ENCODE measurements at regions not wholly inside any gene's neighbourhood (a gene's known extent, or its start where the extent isn't known, plus 50 kb on each side); places are given as distances from the start of the nearest gene placed in this dataset.

DNA sequence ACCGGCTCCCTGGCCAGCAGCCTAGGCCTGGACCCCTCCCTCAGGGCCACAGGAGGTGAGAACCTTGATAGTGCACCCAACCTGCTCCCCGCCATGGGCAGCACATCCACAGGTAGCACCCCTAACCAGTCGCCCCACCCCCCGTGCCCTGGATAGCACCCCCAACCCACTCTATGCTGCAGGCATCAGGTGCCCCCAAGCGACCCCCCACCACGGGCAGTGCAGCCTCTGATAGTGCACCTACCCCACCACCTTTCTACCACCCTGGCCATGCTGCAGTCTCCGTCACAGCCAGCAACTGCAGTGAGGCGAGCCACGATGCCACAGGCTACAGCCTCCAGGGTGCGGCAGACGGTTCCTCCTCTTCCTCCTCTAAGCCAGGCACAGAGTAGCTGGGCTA lies 55.6 kb downstream of the SOWAHC start:
- H3K4me2 ChIP-seq (ENCODE audit: low read length) = no peak overlapping the region

DNA sequence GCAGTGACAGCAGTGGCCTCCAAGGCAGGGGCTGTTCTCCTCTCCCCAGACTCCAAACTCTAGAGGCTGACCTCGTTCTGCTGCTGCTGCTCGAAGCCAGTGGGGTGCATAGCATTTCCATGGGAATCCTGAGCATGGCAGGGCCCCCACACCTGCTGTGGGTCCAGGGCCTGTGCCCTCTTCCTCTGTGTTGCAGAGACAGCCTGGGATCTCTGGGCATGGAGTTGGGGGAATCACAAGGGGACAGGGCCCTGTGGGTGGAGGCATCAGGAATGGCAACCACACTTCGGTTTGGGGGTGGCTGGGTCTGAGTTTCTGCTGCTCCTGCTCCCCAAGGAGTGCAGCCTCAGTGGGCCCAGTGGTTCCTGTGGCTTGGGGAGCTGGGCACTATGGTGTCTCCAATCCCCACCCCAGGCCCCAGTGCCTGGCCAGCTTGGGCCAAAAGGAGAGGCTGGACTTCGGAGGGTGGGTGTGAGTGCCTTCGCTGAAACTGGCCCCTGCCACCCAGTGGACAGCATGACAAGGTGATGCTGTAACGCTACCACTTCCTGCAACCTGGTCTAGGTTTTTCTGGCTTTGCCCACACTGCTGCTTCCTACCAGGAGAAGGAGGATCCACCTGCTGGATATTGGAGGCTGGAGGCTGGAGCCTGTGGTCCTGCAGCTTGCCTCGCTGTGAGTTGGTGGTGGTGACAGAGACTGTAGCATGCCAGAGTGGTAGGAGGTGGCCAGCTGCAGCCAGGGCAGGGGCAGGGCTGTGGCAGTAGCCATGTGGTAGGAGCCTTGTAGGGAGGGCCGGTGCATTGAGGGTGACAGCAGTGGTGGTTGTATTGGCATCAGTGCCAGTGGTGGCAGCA lies 56.6 kb downstream of the SOWAHC start:
- Histone ChIP-seq H3K36me3 (ENCODE audit: insufficient read depth, low read length) (no peaks in the 10 kb centered on the region), H3K4me1 (ENCODE audit: insufficient read depth, low read length) (no peaks in the 10 kb centered on the region), H3K4me3 (ENCODE audit: insufficient read depth, low read depth, low read length) (no peak overlapping the region), H3K27ac (ENCODE audit: low read depth, low read length) (no peak overlapping the region), H2AFZ (ENCODE audit: low read depth, low read length) (no peak overlapping the region), H3K4me2 (ENCODE audit: low read length) (no peak overlapping the region), H3K27me3 (ENCODE audit: insufficient read depth, low read length) (peaks cover 6% of the 10 kb centered on the region), H3K79me2 (ENCODE audit: insufficient read depth, low read length) (no peaks in the 10 kb centered on the region), H4K20me1 (ENCODE audit: insufficient read depth, low read length) (no peaks in the 10 kb centered on the region), H3K9ac (ENCODE audit: low read length) (no peak overlapping the region), H3K9me3 (ENCODE audit: insufficient read depth, low read depth, low read length) (no peaks in the 10 kb centered on the region)
- peaks cover 2% of the 10 kb centered on the region for H3K9me3 Mint-ChIP-seq (ENCODE audit: unreplicated experiment)
- H3K4me3 Mint-ChIP-seq (ENCODE audit: unreplicated experiment) = no peak overlapping the region
- H3K27ac Mint-ChIP-seq (ENCODE audit: unreplicated experiment) = no peak overlapping the region
- DNase-seq (ENCODE audit: low read depth) (no peak), FAIRE-seq (no peak)
- H3K4me1 Mint-ChIP-seq (ENCODE audit: low read depth, unreplicated experiment) = no peaks in the 10 kb centered on the region
- no peak for TF ChIP-seq CTCF (IDR thresholded peaks at IDR 0.05; ENCODE audit: insufficient read depth, low read depth, low read length)
- TF ChIP-seq EZH2 (IDR thresholded peaks at IDR 0.05; ENCODE audit: insufficient read depth, low read length) = no peak
- H3K36me3 Mint-ChIP-seq (ENCODE audit: low read depth, unreplicated experiment) = no peaks in the 10 kb centered on the region
- H3K27me3 Mint-ChIP-seq (ENCODE audit: low read depth, unreplicated experiment) = peaks cover 29% of the 10 kb centered on the region

More for the DNA sequence above, 55.6 kb downstream of the SOWAHC start:
- Mint-ChIP-seq H3K27ac (ENCODE audit: unreplicated experiment) (no peak overlapping the region), H3K4me1 (ENCODE audit: low read depth, unreplicated experiment) (no peaks in the 10 kb centered on the region), H3K4me3 (ENCODE audit: unreplicated experiment) (no peak overlapping the region), H3K9me3 (ENCODE audit: unreplicated experiment) (peaks cover 2% of the 10 kb centered on the region), H3K27me3 (ENCODE audit: low read depth, unreplicated experiment) (peaks cover 24% of the 10 kb centered on the region), H3K36me3 (ENCODE audit: low read depth, unreplicated experiment) (no peaks in the 10 kb centered on the region)
- Histone ChIP-seq H2AFZ (ENCODE audit: low read depth, low read length) (no peak overlapping the region), H4K20me1 (ENCODE audit: insufficient read depth, low read length) (no peaks in the 10 kb centered on the region), H3K36me3 (ENCODE audit: insufficient read depth, low read length) (no peaks in the 10 kb centered on the region), H3K27ac (ENCODE audit: low read depth, low read length) (no peak overlapping the region), H3K79me2 (ENCODE audit: insufficient read depth, low read length) (no peaks in the 10 kb centered on the region), H3K9me3 (ENCODE audit: insufficient read depth, low read depth, low read length) (no peaks in the 10 kb centered on the region), H3K4me3 (ENCODE audit: insufficient read depth, low read depth, low read length) (no peak overlapping the region), H3K9ac (ENCODE audit: low read length) (no peak overlapping the region), H3K4me1 (ENCODE audit: insufficient read depth, low read length) (no peaks in the 10 kb centered on the region), H3K27me3 (ENCODE audit: insufficient read depth, low read length) (peaks cover 6% of the 10 kb centered on the region)
- TF ChIP-seq EZH2 (IDR thresholded peaks at IDR 0.05; ENCODE audit: insufficient read depth, low read length) (no peak), CTCF (IDR thresholded peaks at IDR 0.05; ENCODE audit: insufficient read depth, low read depth, low read length) (no peak)
- no peak for FAIRE-seq
- DNase-seq (ENCODE audit: low read depth) = no peak

All from astrocyte (in vitro differentiated cells and primary cell).